ENCODE measurements at regions not wholly inside any gene's neighbourhood (a gene's known extent, or its start where the extent isn't known, plus 50 kb on each side); places are given as distances from the start of the nearest gene placed in this dataset.

DNA sequence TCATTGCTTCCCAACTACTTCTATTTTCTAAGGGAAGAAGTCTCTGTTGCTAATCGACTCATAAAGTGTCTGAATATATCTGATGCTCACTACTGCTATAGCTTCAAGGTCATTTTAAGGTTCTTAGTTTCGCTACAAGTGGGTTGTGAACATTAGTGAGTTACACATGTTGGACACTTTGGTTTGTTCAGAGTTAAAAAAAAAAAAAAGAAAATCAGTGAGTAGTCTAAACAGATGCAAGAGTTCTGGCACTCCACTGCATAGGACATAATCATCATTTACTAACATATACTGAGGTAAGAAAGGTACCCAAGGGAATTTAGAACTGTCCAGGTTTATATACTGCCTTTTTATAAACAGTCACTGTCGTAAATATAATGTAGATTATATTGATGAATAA is 108.8 kb downstream of the KLF12 start (continued):
- TF ChIP-seq, protein P1, sequence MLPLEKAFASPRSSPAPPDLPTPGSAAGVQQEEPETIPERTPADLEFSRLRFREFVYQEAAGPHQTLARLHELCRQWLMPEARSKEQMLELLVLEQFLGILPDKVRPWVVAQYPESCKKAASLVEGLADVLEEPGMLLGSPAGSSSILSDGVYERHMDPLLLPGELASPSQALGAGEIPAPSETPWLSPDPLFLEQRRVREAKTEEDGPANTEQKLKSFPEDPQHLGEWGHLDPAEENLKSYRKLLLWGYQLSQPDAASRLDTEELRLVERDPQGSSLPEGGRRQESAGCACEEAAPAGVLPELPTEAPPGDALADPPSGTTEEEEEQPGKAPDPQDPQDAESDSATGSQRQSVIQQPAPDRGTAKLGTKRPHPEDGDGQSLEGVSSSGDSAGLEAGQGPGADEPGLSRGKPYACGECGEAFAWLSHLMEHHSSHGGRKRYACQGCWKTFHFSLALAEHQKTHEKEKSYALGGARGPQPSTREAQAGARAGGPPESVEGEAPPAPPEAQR (CRISPR knock-in tag; IDR thresholded peaks at IDR 0.05) = no peak
- no peak for TF ChIP-seq PRDM15 (CRISPR knock-in tag; IDR thresholded peaks at IDR 0.05)
- TF ChIP-seq FOXJ3 (CRISPR knock-in tag; IDR thresholded peaks at IDR 0.05; ENCODE audit: borderline replicate concordance) = no peak
- TF ChIP-seq, protein P2, sequence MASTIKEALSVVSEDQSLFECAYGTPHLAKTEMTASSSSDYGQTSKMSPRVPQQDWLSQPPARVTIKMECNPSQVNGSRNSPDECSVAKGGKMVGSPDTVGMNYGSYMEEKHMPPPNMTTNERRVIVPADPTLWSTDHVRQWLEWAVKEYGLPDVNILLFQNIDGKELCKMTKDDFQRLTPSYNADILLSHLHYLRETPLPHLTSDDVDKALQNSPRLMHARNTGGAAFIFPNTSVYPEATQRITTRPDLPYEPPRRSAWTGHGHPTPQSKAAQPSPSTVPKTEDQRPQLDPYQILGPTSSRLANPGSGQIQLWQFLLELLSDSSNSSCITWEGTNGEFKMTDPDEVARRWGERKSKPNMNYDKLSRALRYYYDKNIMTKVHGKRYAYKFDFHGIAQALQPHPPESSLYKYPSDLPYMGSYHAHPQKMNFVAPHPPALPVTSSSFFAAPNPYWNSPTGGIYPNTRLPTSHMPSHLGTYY (CRISPR knock-in tag; IDR thresholded peaks at IDR 0.05) = no peak
- no peak for TF ChIP-seq ZNF423 (CRISPR knock-in tag; IDR thresholded peaks at IDR 0.05)

- POLR2A ChIA-PET = interaction anchor here (0.6 to 0.7 kb wide), 3 partner anchors 12 to 23 kb away, joined by 3 to 5 read pairs (median 3); no protein-coding TSS in a partner anchor
- TF ChIP-seq HMGXB4 (CRISPR knock-in tag; IDR thresholded peaks at IDR 0.05) (no peak), FOXJ3 (CRISPR knock-in tag; IDR thresholded peaks at IDR 0.05; ENCODE audit: borderline replicate concordance) (no peak), FOXK1 (CRISPR knock-in tag; IDR thresholded peaks at IDR 0.05) (no peak), ZNF263 (CRISPR knock-in tag; IDR thresholded peaks at IDR 0.05; ENCODE audit: low read depth) (no peak), NFYB (CRISPR knock-in tag; conservative IDR thresholded peaks at IDR 0.05; ENCODE audit: low read depth) (no peak), CDX4 (CRISPR knock-in tag; IDR thresholded peaks at IDR 0.05; ENCODE audit: borderline replicate concordance) (no peak), ZNF423 (CRISPR knock-in tag; IDR thresholded peaks at IDR 0.05) (no peak), SOX15 (CRISPR knock-in tag; IDR thresholded peaks at IDR 0.05) (no peak), JAZF1 (CRISPR knock-in tag; IDR thresholded peaks at IDR 0.05) (no peak), MXD4 (CRISPR knock-in tag; IDR thresholded peaks at IDR 0.05; ENCODE audit: borderline replicate concordance) (no peak), ATF1 (CRISPR knock-in tag; IDR thresholded peaks at IDR 0.05) (no peak), ESRRA (CRISPR knock-in tag; IDR thresholded peaks at IDR 0.05; ENCODE audit: borderline replicate concordance) (no peak)
- TF ChIP-seq, protein P3, sequence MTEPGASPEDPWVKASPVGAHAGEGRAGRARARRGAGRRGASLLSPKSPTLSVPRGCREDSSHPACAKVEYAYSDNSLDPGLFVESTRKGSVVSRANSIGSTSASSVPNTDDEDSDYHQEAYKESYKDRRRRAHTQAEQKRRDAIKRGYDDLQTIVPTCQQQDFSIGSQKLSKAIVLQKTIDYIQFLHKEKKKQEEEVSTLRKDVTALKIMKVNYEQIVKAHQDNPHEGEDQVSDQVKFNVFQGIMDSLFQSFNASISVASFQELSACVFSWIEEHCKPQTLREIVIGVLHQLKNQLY (CRISPR knock-in tag; IDR thresholded peaks at IDR 0.05) = no peak
- Mint-ChIP-seq H3K9me3 (peaks cover 12% of the 10 kb centered on the region), H3K4me1 (peaks cover 58% of the 10 kb centered on the region), H3K27me3 (ENCODE audit: low read depth) (peaks cover 24% of the 10 kb centered on the region), H3K27ac (no peak overlapping the region), H3K4me3 (no peak overlapping the region; the same call in 1 of the 2 replicates), H3K36me3 (peaks cover 13% of the 10 kb centered on the region)
- DNase-seq (ENCODE audit: low spot score) (no peak), ATAC-seq (no peak)
- CTCF ChIA-PET = interaction anchor here (0.6 to 0.9 kb wide), 3 partner anchors 106 to 262 kb away, joined by 3 to 4 read pairs (median 3); no protein-coding TSS in a partner anchor
These were observed 109.3 kb downstream of the KLF12 start for GRCh38 chr13:74024856-74025255.

Data from WTC11 (cell line).